GM12892 (cell line): ENCODE measurements at regions not wholly inside any gene's neighbourhood (a gene's known extent, or its start where the extent isn't known, plus 50 kb on each side); places are given as distances from the start of the nearest gene placed in this dataset.

ENCODE experiments used
- POLR2A ChIP-seq: IDR thresholded peaks from 2 replicates; pipeline ENCODE4 v1.6.1; 2011; ENCODE audit warnings: low read depth, low read length, control low read depth
- POLR2AphosphoS5 ChIP-seq: IDR thresholded peaks from 2 replicates; pipeline ENCODE4 v1.6.1; 2011; ENCODE audit warnings: low read depth, low read length, control low read depth
- TAF1 ChIP-seq: IDR thresholded peaks from 2 replicates; pipeline ENCODE4 v1.6.1; 2011; ENCODE audit warnings: low read depth, mild to moderate bottlenecking, control low read depth, low read length, borderline replicate concordance

- TF ChIP-seq POLR2AphosphoS5 (no peak), POLR2A (no peak), TAF1 (no peak)
These were observed 696.2 kb upstream of the COX7C start for GRCh38 chr5:85921590-85921989.
